ENCODE measurements at regions not wholly inside any gene's neighbourhood (a gene's known extent, or its start where the extent isn't known, plus 50 kb on each side); places are given as distances from the start of the nearest gene placed in this dataset.
"Not testable (repeated sequence)": the region's sequence is repeated elsewhere in the genome, so short reads cannot be mapped to it uniquely, and the experiment has no call there.

- DNase-seq (ENCODE audit: low read depth): not testable (repeated sequence)
Measured at GRCh38 chr4:162739596-162739995, 427.1 kb downstream of the NAF1 start.

- no peak for DNase-seq (ENCODE audit: low read depth)
Measured at GRCh38 chr4:162732876-162733275, 433.8 kb downstream of the NAF1 start.

GRCh38 chr4:162727766-162728165 lies 438.9 kb downstream of the NAF1 start:
- no peak for DNase-seq (ENCODE audit: low read depth)

GRCh38 chr4:162727232-162727631 lies 439.5 kb downstream of the NAF1 start:
- DNase-seq (ENCODE audit: low read depth): no peak

- no peak for DNase-seq (ENCODE audit: low read depth)
Measured at GRCh38 chr4:162715401-162715800, 451.3 kb downstream of the NAF1 start.

GRCh38 chr4:162707962-162708361 lies 458.7 kb downstream of the NAF1 start:
- no peak for DNase-seq (ENCODE audit: low read depth)

GRCh38 chr4:162706632-162707031 lies 460.1 kb downstream of the NAF1 start:
- no peak for DNase-seq (ENCODE audit: low read depth)

GRCh38 chr4:162706051-162706450 lies 460.6 kb downstream of the NAF1 start:
- no peak for DNase-seq (ENCODE audit: low read depth)

GRCh38 chr4:162705130-162705803 lies 461.4 kb downstream of the NAF1 start:
- DNase-seq (ENCODE audit: low read depth): no peak

- DNase-seq (ENCODE audit: low read depth): no peak
Measured at GRCh38 chr4:162700815-162701361, 465.8 kb downstream of the NAF1 start.

- no peak for DNase-seq (ENCODE audit: low read depth)
Measured at GRCh38 chr4:162700358-162700757, 466.3 kb downstream of the NAF1 start.

- DNase-seq (ENCODE audit: low read depth): no peak
Measured at GRCh38 chr4:162699629-162700028, 467.1 kb downstream of the NAF1 start.

GRCh38 chr4:162685410-162685809 lies 481.3 kb downstream of the NAF1 start:
- DNase-seq (ENCODE audit: low read depth): no peak

GRCh38 chr4:162684998-162685397 lies 481.7 kb downstream of the NAF1 start:
- DNase-seq (ENCODE audit: low read depth): no peak

GRCh38 chr4:162684371-162684700 lies 482.4 kb downstream of the NAF1 start:
- no peak for DNase-seq (ENCODE audit: low read depth)

GRCh38 chr4:162683659-162684370 lies 482.9 kb downstream of the NAF1 start:
- DNase-seq (ENCODE audit: low read depth): peak; percentile 19

- DNase-seq (ENCODE audit: low read depth): no peak
Measured at GRCh38 chr4:162682651-162683050, 484.0 kb downstream of the NAF1 start.

GRCh38 chr4:162681212-162681611 lies 485.5 kb downstream of the NAF1 start:
- no peak for DNase-seq (ENCODE audit: low read depth)

- no peak for DNase-seq (ENCODE audit: low read depth)
Measured at GRCh38 chr4:162675661-162676060, 491.0 kb downstream of the NAF1 start.

GRCh38 chr4:162661913-162662312 lies 498.1 kb upstream of the FSTL5 start:
- DNase-seq (ENCODE audit: low read depth): no peak

GRCh38 chr4:162659716-162660115 lies 495.9 kb upstream of the FSTL5 start:
- DNase-seq (ENCODE audit: low read depth): no peak

GRCh38 chr4:162657966-162658365 lies 494.2 kb upstream of the FSTL5 start:
- DNase-seq (ENCODE audit: low read depth): no peak

- DNase-seq (ENCODE audit: low read depth): no peak
Measured at GRCh38 chr4:162650166-162650565, 486.4 kb upstream of the FSTL5 start.

Data from LHCN-M2 (cell line).